ENCODE measurements at regions not wholly inside any gene's neighbourhood (a gene's known extent, or its start where the extent isn't known, plus 50 kb on each side); places are given as distances from the start of the nearest gene placed in this dataset.

DNA sequence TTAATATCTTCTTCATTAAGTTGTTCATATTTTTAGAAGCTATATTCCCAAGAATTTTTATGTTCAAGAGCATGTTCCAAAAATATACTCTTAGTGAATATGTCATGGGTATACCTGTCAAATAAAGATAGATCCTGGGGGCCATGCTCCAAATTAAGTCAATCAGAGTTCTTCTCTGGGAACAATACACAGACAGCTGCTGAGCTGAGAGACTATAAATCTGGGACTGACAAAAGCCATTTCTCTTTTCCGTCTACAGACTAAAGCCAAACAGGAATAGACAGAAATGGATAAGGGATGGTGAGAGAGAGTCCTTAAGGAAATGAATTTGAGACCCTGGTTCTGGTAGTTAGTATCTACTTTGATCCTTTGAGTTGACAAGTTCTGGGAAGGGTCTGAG lies 465.1 kb upstream of the RASGRP1 start:
- TF ChIP-seq CTCF (IDR thresholded peaks at IDR 0.05) (no peak), POLR2A (IDR thresholded peaks at IDR 0.05) (no peak)
